ENCODE measurements at regions not wholly inside any gene's neighbourhood (a gene's known extent, or its start where the extent isn't known, plus 50 kb on each side); places are given as distances from the start of the nearest gene placed in this dataset.

DNA sequence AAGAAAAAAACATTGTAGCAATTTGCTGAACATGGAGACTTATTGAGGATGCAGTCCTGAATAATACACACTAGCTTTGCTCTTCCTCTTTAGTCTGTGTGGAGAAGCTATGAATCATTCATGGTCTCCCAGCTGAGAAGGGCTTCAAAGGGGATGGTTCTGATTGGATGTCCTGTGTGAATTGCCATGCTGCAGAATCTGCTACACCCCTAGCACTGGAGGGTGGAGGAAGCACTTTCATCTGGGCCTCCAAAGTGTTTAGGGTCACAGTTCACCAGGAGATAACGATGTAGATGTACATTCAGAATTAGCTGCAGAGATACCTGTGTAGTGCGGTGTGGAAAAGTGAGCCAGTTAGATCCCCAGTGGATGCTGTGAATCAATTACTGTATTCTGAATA, 321.1 kb upstream of the EDNRB start:
- no peak overlapping the region for H3K4me3 ChIP-seq (replicated peaks in 1 of 3; ENCODE audit: insufficient read depth in 1 of 3, low read depth in 2 of 3, low read length in 3 of 3)
- FAIRE-seq (no peak), ATAC-seq (no peak), DNase-seq (ENCODE audit: low spot score) (no peak)
- H2AFZ ChIP-seq (ENCODE audit: low read length), result no peak overlapping the region
- 0% methylated on average over 2 of the region's 2 CpGs for WGBS (ENCODE audit: low lambda C conversion rate)
- ChIA-PET CTCF (ENCODE audit: low intra/inter-chr PET ratio, low total read pairs) (interaction anchor here (2.9 kb wide), 1 partner anchor 739 kb away, joined by 20 read pairs; no protein-coding TSS in a partner anchor), POLR2A (no interaction called here)
- BruUV-seq (replicated peaks), result no TSS peak
- H3K27me3 ChIP-seq (ENCODE audit: control insufficient read depth in 1 of 2, insufficient read depth in 2 of 2, low read length in 2 of 2), result no peaks in the 10 kb centered on the region
- no peak overlapping the region for H3K9ac ChIP-seq (ENCODE audit: insufficient read depth, low read depth, low read length)
- no peaks in the 10 kb centered on the region for H3K36me3 ChIP-seq (replicated peaks in 1 of 2; ENCODE audit: control insufficient read depth in 1 of 2, insufficient read depth in 2 of 2, low read length in 2 of 2)
- no peak overlapping the region for H3K27ac ChIP-seq (ENCODE audit: extremely low read length, insufficient read depth, low read length)
- in situ Hi-C loops (cut with HindIII; ENCODE audit: extremely low pct_ligation_motif_present, low pct_unique_long_range_greater_than_20kb), result loop anchor here (5.0 kb wide), 1 partner anchor 738 kb away; no protein-coding TSS in a partner anchor
- H3K4me1 ChIP-seq (ENCODE audit: insufficient read depth, low read length), result no peaks in the 10 kb centered on the region
- no peak overlapping the region for H3K4me2 ChIP-seq (ENCODE audit: low read depth, low read length)
- no peaks in the 10 kb centered on the region for H4K20me1 ChIP-seq (ENCODE audit: insufficient read depth, low read length)
- intact Hi-C loops (cut with micrococcal nuclease; ENCODE audit: unreplicated experiment), result no loop called here
- no peaks in the 10 kb centered on the region for H3K79me2 ChIP-seq (ENCODE audit: insufficient read depth, low read length)
- no peaks in the 10 kb centered on the region for H3K9me3 ChIP-seq (ENCODE audit: low read length)
- TF ChIP-seq, protein P1, sequence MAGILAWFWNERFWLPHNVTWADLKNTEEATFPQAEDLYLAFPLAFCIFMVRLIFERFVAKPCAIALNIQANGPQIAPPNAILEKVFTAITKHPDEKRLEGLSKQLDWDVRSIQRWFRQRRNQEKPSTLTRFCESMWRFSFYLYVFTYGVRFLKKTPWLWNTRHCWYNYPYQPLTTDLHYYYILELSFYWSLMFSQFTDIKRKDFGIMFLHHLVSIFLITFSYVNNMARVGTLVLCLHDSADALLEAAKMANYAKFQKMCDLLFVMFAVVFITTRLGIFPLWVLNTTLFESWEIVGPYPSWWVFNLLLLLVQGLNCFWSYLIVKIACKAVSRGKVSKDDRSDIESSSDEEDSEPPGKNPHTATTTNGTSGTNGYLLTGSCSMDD (CRISPR knock-in tag; IDR thresholded peaks at IDR 0.05), result no peak
- TF ChIP-seq, protein P2, sequence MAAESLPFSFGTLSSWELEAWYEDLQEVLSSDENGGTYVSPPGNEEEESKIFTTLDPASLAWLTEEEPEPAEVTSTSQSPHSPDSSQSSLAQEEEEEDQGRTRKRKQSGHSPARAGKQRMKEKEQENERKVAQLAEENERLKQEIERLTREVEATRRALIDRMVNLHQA (CRISPR knock-in tag; IDR thresholded peaks at IDR 0.05), result no peak
- TF ChIP-seq IRF2 (CRISPR knock-in tag; IDR thresholded peaks at IDR 0.05), result no peak
- TF ChIP-seq, protein P3, sequence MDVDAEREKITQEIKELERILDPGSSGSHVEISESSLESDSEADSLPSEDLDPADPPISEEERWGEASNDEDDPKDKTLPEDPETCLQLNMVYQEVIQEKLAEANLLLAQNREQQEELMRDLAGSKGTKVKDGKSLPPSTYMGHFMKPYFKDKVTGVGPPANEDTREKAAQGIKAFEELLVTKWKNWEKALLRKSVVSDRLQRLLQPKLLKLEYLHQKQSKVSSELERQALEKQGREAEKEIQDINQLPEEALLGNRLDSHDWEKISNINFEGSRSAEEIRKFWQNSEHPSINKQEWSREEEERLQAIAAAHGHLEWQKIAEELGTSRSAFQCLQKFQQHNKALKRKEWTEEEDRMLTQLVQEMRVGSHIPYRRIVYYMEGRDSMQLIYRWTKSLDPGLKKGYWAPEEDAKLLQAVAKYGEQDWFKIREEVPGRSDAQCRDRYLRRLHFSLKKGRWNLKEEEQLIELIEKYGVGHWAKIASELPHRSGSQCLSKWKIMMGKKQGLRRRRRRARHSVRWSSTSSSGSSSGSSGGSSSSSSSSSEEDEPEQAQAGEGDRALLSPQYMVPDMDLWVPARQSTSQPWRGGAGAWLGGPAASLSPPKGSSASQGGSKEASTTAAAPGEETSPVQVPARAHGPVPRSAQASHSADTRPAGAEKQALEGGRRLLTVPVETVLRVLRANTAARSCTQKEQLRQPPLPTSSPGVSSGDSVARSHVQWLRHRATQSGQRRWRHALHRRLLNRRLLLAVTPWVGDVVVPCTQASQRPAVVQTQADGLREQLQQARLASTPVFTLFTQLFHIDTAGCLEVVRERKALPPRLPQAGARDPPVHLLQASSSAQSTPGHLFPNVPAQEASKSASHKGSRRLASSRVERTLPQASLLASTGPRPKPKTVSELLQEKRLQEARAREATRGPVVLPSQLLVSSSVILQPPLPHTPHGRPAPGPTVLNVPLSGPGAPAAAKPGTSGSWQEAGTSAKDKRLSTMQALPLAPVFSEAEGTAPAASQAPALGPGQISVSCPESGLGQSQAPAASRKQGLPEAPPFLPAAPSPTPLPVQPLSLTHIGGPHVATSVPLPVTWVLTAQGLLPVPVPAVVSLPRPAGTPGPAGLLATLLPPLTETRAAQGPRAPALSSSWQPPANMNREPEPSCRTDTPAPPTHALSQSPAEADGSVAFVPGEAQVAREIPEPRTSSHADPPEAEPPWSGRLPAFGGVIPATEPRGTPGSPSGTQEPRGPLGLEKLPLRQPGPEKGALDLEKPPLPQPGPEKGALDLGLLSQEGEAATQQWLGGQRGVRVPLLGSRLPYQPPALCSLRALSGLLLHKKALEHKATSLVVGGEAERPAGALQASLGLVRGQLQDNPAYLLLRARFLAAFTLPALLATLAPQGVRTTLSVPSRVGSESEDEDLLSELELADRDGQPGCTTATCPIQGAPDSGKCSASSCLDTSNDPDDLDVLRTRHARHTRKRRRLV (CRISPR knock-in tag; IDR thresholded peaks at IDR 0.05), result no peak
- no peak for TF ChIP-seq JARID2 (CRISPR knock-in tag; IDR thresholded peaks at IDR 0.05; ENCODE audit: insufficient replicate concordance)

Data from HepG2 (cell line).